Panc1 (cell line): ENCODE measurements at regions not wholly inside any gene's neighbourhood (a gene's known extent, or its start where the extent isn't known, plus 50 kb on each side); places are given as distances from the start of the nearest gene placed in this dataset.

ENCODE experiments used
- ATAC-seq: fragments of 200-7000 bp; cut with Tn5 transposase; 2 replicates; pipeline ENCODE4 v1.9.1; 2020; ENCODE audit warnings: mild to moderate bottlenecking, moderate library complexity
- BruUV-seq: library from RNA; stranded (reverse); fragments of 400-500 nt; replicated peaks from 2 replicates; lab custom pipeline; 2021; lab: Mats Ljungman, UMichigan
- CTCF ChIA-PET: fragments of 300-600 bp; sonication (Branson Sonifier 250); formaldehyde crosslinking; loops from one replicate; lab custom pipeline; 2022; ENCODE audit warnings: antibody characterized with exemption; lab: Charles Lee
- POLR2A ChIA-PET: fragments of 300-600 bp; sonication (Branson Sonifier 250); formaldehyde crosslinking; loops from one replicate; lab custom pipeline; 2022; ENCODE audit warnings: antibody characterized with exemption; lab: Charles Lee
- DNase-seq: peaks from one replicate; pipeline ENCODE4 v3.0.0-alpha.2; 2010; ENCODE audit warnings: low read depth, low spot score
- H3K27ac ChIP-seq: 2 replicates; pipeline ENCODE4 v1.5.1; 2011; ENCODE audit warnings: mild to moderate bottlenecking, low read length, inconsistent platforms
- H3K27me3 ChIP-seq: fragments of 200-500 bp; sonication (Bioruptor generic); 2 replicates; pipeline ENCODE4 v1.6.0; 2014; ENCODE audit warnings: low read length, inconsistent platforms; ENCODE audit not compliant: control insufficient read depth, insufficient read depth
- H3K36me3 ChIP-seq: fragments of 200-500 bp; sonication (Bioruptor generic); 2 replicates; pipeline ENCODE4 v1.5.1; 2014; ENCODE audit warnings: inconsistent platforms, mild to moderate bottlenecking, low read length, moderate library complexity; ENCODE audit not compliant: control insufficient read depth, insufficient read depth
- H3K4me1 ChIP-seq: 2 replicates; pipeline ENCODE4 v1.5.1; 2011; ENCODE audit warnings: inconsistent platforms, mild to moderate bottlenecking, low read length, moderate library complexity; ENCODE audit not compliant: control insufficient read depth, insufficient read depth
- H3K4me3 ChIP-seq, 2 experiments: 2 replicates each; pipeline ENCODE4 v1.5.1; 2011 to 2012; ENCODE audit warnings: low read depth in 2 of 2, low read length in 2 of 2, mild to moderate bottlenecking in 2 of 2, inconsistent platforms in 1 of 2, moderate library complexity in 1 of 2
- H3K9me3 ChIP-seq: fragments of 200-500 bp; sonication (Bioruptor generic); 2 replicates; pipeline ENCODE4 v1.5.1; 2014; ENCODE audit warnings: low read depth, mild to moderate bottlenecking, inconsistent platforms, low read length, moderate library complexity; ENCODE audit not compliant: control insufficient read depth, insufficient read depth
- POLR2AphosphoS5 ChIP-seq: IDR thresholded peaks from 2 replicates; pipeline ENCODE4 v1.6.1; 2012; ENCODE audit warnings: mild to moderate bottlenecking, low read depth, low read length, moderate library complexity
- SIN3A ChIP-seq: IDR thresholded peaks from 2 replicates; pipeline ENCODE4 v1.6.1; 2012; ENCODE audit warnings: low read depth, mild to moderate bottlenecking, low read length, moderate library complexity, borderline replicate concordance; ENCODE audit not compliant: insufficient read depth
- TCF7L2 ChIP-seq: IDR thresholded peaks from 2 replicates; pipeline ENCODE4 v1.6.1; 2011; ENCODE audit warnings: mild to moderate bottlenecking, low read depth, low read length, inconsistent platforms
- in situ Hi-C: cut with HindIII; loops from 2 replicates; pipeline ENCODE4 v1.10.0; 2016; ENCODE audit warnings: low sequenced_read_pairs, low pct_unique_long_range_greater_than_20kb
- intact Hi-C: fragments of 100-400 bp; cut with micrococcal nuclease; formaldehyde crosslinking; loops from one replicate; pipeline ENCODE4 v1.10.0; 2022; ENCODE audit not compliant: unreplicated experiment
- TF ChIP-seq, protein P1 (sequence below), 2 experiments: IDR thresholded peaks; 2 replicates each; pipeline ENCODE4 v1.6.1; 2011 to 2012; ENCODE audit warnings: low read depth in 2 of 2, control low read depth in 1 of 2, low read length in 1 of 2, mild to moderate bottlenecking in 1 of 2, moderate library complexity in 1 of 2; ENCODE audit not compliant: insufficient read depth in 1 of 2
- TF ChIP-seq, protein P2 (sequence below): fragments of 450-650 bp; IDR thresholded peaks from 2 replicates; pipeline ENCODE4 v1.5.1; 2017; ENCODE audit warnings: mild to moderate bottlenecking

DNA sequence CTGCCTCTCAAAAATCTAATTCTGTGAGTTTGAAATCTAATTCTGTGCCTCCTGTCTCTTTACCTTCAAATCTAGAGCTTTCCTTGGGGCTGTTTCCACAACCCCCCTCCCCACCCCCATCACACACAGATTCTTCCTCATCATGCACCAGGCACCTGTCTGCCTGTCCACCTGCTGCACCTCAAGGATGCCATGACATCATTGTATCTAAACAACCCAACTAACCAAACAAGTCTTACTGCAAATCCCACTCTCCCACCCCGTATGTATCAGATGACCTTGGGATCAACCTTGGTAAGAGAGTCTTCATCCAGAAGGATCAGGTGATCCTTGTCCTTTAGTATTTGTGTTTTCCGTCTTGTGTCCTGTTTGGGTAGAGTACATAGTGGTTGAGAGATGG lies 102.7 kb upstream of the SIM2 start:
- in situ Hi-C loops: no loop called here
- BruUV-seq: no TSS peak

DNA sequence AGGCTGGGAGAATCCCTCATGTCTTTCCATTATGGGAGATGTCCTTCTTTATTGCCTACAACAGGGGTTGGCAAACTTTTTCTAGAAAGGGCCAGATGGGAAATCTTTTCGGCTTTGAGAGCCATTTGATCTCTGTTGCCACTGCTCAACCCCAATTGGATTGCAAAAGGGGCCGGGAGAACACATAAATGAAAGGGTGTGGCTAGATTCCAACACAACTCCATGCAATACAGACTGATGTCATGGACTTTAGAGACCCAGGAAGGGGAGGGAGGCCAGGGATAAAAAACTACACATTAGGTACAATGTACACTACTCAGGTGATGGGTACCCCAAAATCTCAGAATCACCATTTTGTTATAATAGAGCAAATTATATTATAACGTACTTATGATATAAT lies 97.6 kb upstream of the SIM2 start:
- Histone ChIP-seq H3K27me3 (no peaks in the 10 kb centered on the region; the same call in 1 of the 2 replicates), H3K4me3 (no peak overlapping the region), H3K36me3 (no peaks in the 10 kb centered on the region), H3K9me3 (no peaks in the 10 kb centered on the region), H3K4me1 (no peaks in the 10 kb centered on the region), H3K27ac (no peak overlapping the region)
- TF ChIP-seq, protein P1, sequence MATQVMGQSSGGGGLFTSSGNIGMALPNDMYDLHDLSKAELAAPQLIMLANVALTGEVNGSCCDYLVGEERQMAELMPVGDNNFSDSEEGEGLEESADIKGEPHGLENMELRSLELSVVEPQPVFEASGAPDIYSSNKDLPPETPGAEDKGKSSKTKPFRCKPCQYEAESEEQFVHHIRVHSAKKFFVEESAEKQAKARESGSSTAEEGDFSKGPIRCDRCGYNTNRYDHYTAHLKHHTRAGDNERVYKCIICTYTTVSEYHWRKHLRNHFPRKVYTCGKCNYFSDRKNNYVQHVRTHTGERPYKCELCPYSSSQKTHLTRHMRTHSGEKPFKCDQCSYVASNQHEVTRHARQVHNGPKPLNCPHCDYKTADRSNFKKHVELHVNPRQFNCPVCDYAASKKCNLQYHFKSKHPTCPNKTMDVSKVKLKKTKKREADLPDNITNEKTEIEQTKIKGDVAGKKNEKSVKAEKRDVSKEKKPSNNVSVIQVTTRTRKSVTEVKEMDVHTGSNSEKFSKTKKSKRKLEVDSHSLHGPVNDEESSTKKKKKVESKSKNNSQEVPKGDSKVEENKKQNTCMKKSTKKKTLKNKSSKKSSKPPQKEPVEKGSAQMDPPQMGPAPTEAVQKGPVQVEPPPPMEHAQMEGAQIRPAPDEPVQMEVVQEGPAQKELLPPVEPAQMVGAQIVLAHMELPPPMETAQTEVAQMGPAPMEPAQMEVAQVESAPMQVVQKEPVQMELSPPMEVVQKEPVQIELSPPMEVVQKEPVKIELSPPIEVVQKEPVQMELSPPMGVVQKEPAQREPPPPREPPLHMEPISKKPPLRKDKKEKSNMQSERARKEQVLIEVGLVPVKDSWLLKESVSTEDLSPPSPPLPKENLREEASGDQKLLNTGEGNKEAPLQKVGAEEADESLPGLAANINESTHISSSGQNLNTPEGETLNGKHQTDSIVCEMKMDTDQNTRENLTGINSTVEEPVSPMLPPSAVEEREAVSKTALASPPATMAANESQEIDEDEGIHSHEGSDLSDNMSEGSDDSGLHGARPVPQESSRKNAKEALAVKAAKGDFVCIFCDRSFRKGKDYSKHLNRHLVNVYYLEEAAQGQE (IDR thresholded peaks at IDR 0.05; ENCODE audit: insufficient read depth in 1 of 2, low read depth in 2 of 2, low read length in 1 of 2): no peak
- TF ChIP-seq SIN3A (no peak), TCF7L2 (no peak), POLR2AphosphoS5 (no peak)
- TF ChIP-seq, protein P2, sequence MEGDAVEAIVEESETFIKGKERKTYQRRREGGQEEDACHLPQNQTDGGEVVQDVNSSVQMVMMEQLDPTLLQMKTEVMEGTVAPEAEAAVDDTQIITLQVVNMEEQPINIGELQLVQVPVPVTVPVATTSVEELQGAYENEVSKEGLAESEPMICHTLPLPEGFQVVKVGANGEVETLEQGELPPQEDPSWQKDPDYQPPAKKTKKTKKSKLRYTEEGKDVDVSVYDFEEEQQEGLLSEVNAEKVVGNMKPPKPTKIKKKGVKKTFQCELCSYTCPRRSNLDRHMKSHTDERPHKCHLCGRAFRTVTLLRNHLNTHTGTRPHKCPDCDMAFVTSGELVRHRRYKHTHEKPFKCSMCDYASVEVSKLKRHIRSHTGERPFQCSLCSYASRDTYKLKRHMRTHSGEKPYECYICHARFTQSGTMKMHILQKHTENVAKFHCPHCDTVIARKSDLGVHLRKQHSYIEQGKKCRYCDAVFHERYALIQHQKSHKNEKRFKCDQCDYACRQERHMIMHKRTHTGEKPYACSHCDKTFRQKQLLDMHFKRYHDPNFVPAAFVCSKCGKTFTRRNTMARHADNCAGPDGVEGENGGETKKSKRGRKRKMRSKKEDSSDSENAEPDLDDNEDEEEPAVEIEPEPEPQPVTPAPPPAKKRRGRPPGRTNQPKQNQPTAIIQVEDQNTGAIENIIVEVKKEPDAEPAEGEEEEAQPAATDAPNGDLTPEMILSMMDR: no peak
- intact Hi-C loops (no loop called here), in situ Hi-C loops (no loop called here)
- no TSS peak for BruUV-seq
- ChIA-PET CTCF (no interaction called here), POLR2A (no interaction called here)
- ATAC-seq (no peak), DNase-seq (no peak)

More for the DNA sequence above, 102.7 kb upstream of the SIM2 start:
- CTCF ChIA-PET: no interaction called here
- H3K27me3 ChIP-seq: no peaks in the 10 kb centered on the region; the same call in none of the 2 replicates
- DNase-seq (no peak), ATAC-seq (no peak)
- H3K27ac ChIP-seq: no peak overlapping the region
- TF ChIP-seq, protein P1 (IDR thresholded peaks at IDR 0.05; ENCODE audit: insufficient read depth in 1 of 2, low read depth in 2 of 2, low read length in 1 of 2): no peak
- TF ChIP-seq, protein P2: no peak
- TF ChIP-seq TCF7L2: no peak
- no peak for TF ChIP-seq SIN3A
- TF ChIP-seq POLR2AphosphoS5: no peak
- H3K9me3 ChIP-seq: no peaks in the 10 kb centered on the region
- H3K4me3 ChIP-seq: no peak overlapping the region
- intact Hi-C loops: no loop called here
- H3K4me1 ChIP-seq: no peaks in the 10 kb centered on the region
- H3K36me3 ChIP-seq: no peaks in the 10 kb centered on the region
- POLR2A ChIA-PET: no interaction called here
